Liver (tissue), 8 donors: ENCODE measurements at regions not wholly inside any gene's neighbourhood (a gene's known extent, or its start where the extent isn't known, plus 50 kb on each side); places are given as distances from the start of the nearest gene placed in this dataset.
A peak's percentile ranks its signal among the peaks of the same experiment; 100 is the strongest.

ENCODE experiments used
- DNase-seq: peaks from one replicate; pipeline ENCODE4 v3.0.0-alpha.2; 2017; ENCODE audit warnings: low spot score
- H3K27ac ChIP-seq, 2 donors: one replicate each; pipeline ENCODE4 v1.7.0; 2013; ENCODE audit warnings: inconsistent platforms in 2 of 2, low read length in 2 of 2, control low read depth in 1 of 2, low read depth in 1 of 2, mild to moderate bottlenecking in 1 of 2
- H3K27me3 ChIP-seq, 4 donors: one replicate each; pipeline versions ENCODE4 v1.6.1 to v1.7.0; 2013; ENCODE audit warnings: low read length in 3 of 4, inconsistent platforms in 1 of 4, mild to moderate bottlenecking in 1 of 4, moderate library complexity in 1 of 4; ENCODE audit not compliant: control insufficient read depth in 4 of 4, insufficient read depth in 4 of 4
- H3K36me3 ChIP-seq, 4 donors: one replicate each; pipeline versions ENCODE4 v1.6.1 to v1.7.0; 2013; ENCODE audit warnings: low read length in 3 of 4, mild to moderate bottlenecking in 3 of 4, low read depth in 1 of 4, moderate library complexity in 1 of 4; ENCODE audit not compliant: control insufficient read depth in 4 of 4, insufficient read depth in 3 of 4
- H3K4me1 ChIP-seq, 4 donors: one replicate each; pipeline versions ENCODE4 v1.6.1 to v1.7.0; 2013; ENCODE audit warnings: low read length in 3 of 4, mild to moderate bottlenecking in 3 of 4, moderate library complexity in 1 of 4; ENCODE audit not compliant: control insufficient read depth in 4 of 4, insufficient read depth in 4 of 4
- H3K4me3 ChIP-seq, 3 donors: one replicate each; pipeline versions ENCODE4 v1.6.1 to v1.7.0; 2013; ENCODE audit warnings: low read length in 3 of 3, control low read depth in 1 of 3, low read depth in 1 of 3, mild to moderate bottlenecking in 1 of 3
- H3K9ac ChIP-seq, 2 donors: one replicate each; pipeline ENCODE4 v1.7.0; 2013; ENCODE audit warnings: low read length in 2 of 2, mild to moderate bottlenecking in 2 of 2, moderate library complexity in 2 of 2, control low read depth in 1 of 2, low read depth in 1 of 2
- H3K9me3 ChIP-seq, 4 donors: one replicate each; pipeline versions ENCODE4 v1.6.1 to v1.7.0; 2013; ENCODE audit warnings: low read length in 3 of 4; ENCODE audit not compliant: control insufficient read depth in 4 of 4
- CTCF ChIP-seq: fragments of 150-350 bp; IDR thresholded peaks from 2 replicates; pipeline ENCODE4 v1.5.1; 2017; ENCODE audit warnings: improper control_type of control experiment, low read depth, low read length; ENCODE audit not compliant: missing input control
- EGR1 ChIP-seq, 2 donors: IDR thresholded peaks; 2 replicates each; pipeline ENCODE4 v1.6.1; 2016 to 2018; ENCODE audit warnings: antibody characterized with exemption in 2 of 2, low read depth in 2 of 2
- FOXA1 ChIP-seq: IDR thresholded peaks from 2 replicates; pipeline ENCODE4 v1.6.1; 2016; ENCODE audit warnings: antibody characterized with exemption
- FOXA2 ChIP-seq: IDR thresholded peaks from 2 replicates; pipeline ENCODE4 v1.6.1; 2016; ENCODE audit warnings: antibody characterized with exemption
- GABPA ChIP-seq, 2 donors: IDR thresholded peaks in 1 of 2; conservative IDR thresholded peaks in 1 of 2; 2 replicates each; pipeline ENCODE4 v1.6.1; 2016; ENCODE audit warnings: antibody characterized with exemption in 2 of 2, mild to moderate bottlenecking in 1 of 2, moderate library complexity in 1 of 2
- HNF4A ChIP-seq, 2 donors: conservative IDR thresholded peaks; 2 replicates each; pipeline ENCODE4 v1.6.1; 2016; ENCODE audit warnings: antibody characterized with exemption in 2 of 2, mild to moderate bottlenecking in 2 of 2
- HNF4G ChIP-seq: IDR thresholded peaks from 2 replicates; pipeline ENCODE4 v1.6.1; 2016; ENCODE audit warnings: antibody characterized with exemption
- JUND ChIP-seq, 2 donors: IDR thresholded peaks; 2 replicates each; pipeline ENCODE4 v1.6.1; 2016; ENCODE audit warnings: antibody characterized with exemption in 2 of 2
- MAX ChIP-seq: IDR thresholded peaks from 2 replicates; pipeline ENCODE4 v1.6.1; 2016; ENCODE audit warnings: antibody characterized with exemption
- NR2F2 ChIP-seq: IDR thresholded peaks from 2 replicates; pipeline ENCODE4 v1.6.1; 2016; ENCODE audit warnings: antibody characterized with exemption
- RAD21 ChIP-seq, 2 donors: IDR thresholded peaks; 2 replicates each; pipeline ENCODE4 v1.6.1; 2016; ENCODE audit warnings: antibody characterized with exemption in 2 of 2, mild to moderate bottlenecking in 2 of 2
- REST ChIP-seq: IDR thresholded peaks from 2 replicates; pipeline ENCODE4 v1.6.1; 2016; ENCODE audit warnings: antibody characterized with exemption, mild to moderate bottlenecking
- RXRA ChIP-seq, 2 donors: IDR thresholded peaks; 2 replicates each; pipeline ENCODE4 v1.6.1; 2017 to 2018; ENCODE audit warnings: antibody characterized with exemption in 2 of 2, mild to moderate bottlenecking in 1 of 2
- SP1 ChIP-seq: IDR thresholded peaks from 2 replicates; pipeline ENCODE4 v1.6.1; 2018; ENCODE audit warnings: antibody characterized with exemption, mild to moderate bottlenecking
- TAF1 ChIP-seq: conservative IDR thresholded peaks from 2 replicates; pipeline ENCODE4 v1.6.1; 2016; ENCODE audit warnings: antibody characterized with exemption, mild to moderate bottlenecking
- YY1 ChIP-seq: IDR thresholded peaks from 2 replicates; pipeline ENCODE4 v1.6.1; 2016; ENCODE audit warnings: antibody characterized with exemption, mild to moderate bottlenecking
- ZBTB33 ChIP-seq: IDR thresholded peaks from 2 replicates; pipeline ENCODE4 v1.6.1; 2016; ENCODE audit warnings: antibody characterized with exemption
- WGBS: extraction: QIAGEN DNeasy Blood & Tissue Kit; methylation state at CpG from one replicate; pipeline ENCODE4 v1.1.7; 2013; 5-methylcytosine and 5-hydroxymethylcytosine counted together
- TF ChIP-seq, protein P1 (sequence below): IDR thresholded peaks from 2 replicates; pipeline ENCODE4 v1.6.1; 2016; ENCODE audit warnings: antibody characterized with exemption
- donor health status: healthy.
- donor health status: healthy.
- donor health status: healthy.
- donor health status: healthy.
- donor health status: healthy.

- Histone ChIP-seq H3K36me3 (no peaks in the 10 kb centered on the region), H3K9ac (no peak overlapping the region), H3K27ac (no peak overlapping the region), H3K27me3 (no peaks in the 10 kb centered on the region), H3K4me1 (no peaks in the 10 kb centered on the region), H3K4me3 (no peak overlapping the region), H3K9me3 (peaks cover 0 to 7% (median 0%) of the 10 kb centered on the region in 4 donors)
- DNase-seq, result peak; percentile 29
- no peak for TF ChIP-seq SP1
- no peak for TF ChIP-seq FOXA1
- TF ChIP-seq HNF4G, result no peak
- TF ChIP-seq YY1, result no peak
- no peak for TF ChIP-seq ZBTB33
- no peak for TF ChIP-seq TAF1
- TF ChIP-seq HNF4A (conservative IDR thresholded peaks at IDR 0.05), result no peak
- TF ChIP-seq RXRA (IDR thresholded peaks at IDR 0.05), result no peak
- TF ChIP-seq GABPA (IDR thresholded peaks at IDR 0.05 in 1 of 2, conservative IDR thresholded peaks at IDR 0.05 in 1 of 2), result no peak
- no peak for TF ChIP-seq NR2F2
- TF ChIP-seq CTCF, result no peak
- no peak for TF ChIP-seq EGR1 (IDR thresholded peaks at IDR 0.05; ENCODE audit: low read depth in 2 of 2)
- no peak for TF ChIP-seq JUND (IDR thresholded peaks at IDR 0.05)
- TF ChIP-seq, protein P1, sequence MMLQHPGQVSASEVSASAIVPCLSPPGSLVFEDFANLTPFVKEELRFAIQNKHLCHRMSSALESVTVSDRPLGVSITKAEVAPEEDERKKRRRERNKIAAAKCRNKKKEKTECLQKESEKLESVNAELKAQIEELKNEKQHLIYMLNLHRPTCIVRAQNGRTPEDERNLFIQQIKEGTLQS, result no peak
- TF ChIP-seq REST, result no peak
- no peak for TF ChIP-seq MAX
- no peak for TF ChIP-seq RAD21 (IDR thresholded peaks at IDR 0.05)
- TF ChIP-seq FOXA2, result no peak
- 90% methylated on average over 13 of the region's 13 CpGs for WGBS
Measured at GRCh38 chr6:43978473-43979346, 148.5 kb downstream of the MRPL14 start.
